Loucy (cell line): ENCODE measurements at regions not wholly inside any gene's neighbourhood (a gene's known extent, or its start where the extent isn't known, plus 50 kb on each side); places are given as distances from the start of the nearest gene placed in this dataset.
A peak's percentile ranks its signal among the peaks of the same experiment; 100 is the strongest.

Experiments used
- H2AFZ ChIP-seq: fragments of 200-600 bp; sonication (generic); 2 replicates; pipeline ENCODE4 v1.6.0; 2016; ENCODE audit warnings: antibody characterized with exemption, mild to moderate bottlenecking, low read length, moderate library complexity
- H3F3A ChIP-seq: fragments of 200-600 bp; 2 replicates; pipeline ENCODE4 v1.6.0; 2016; ENCODE audit warnings: antibody characterized with exemption, low read depth, mild to moderate bottlenecking
- H3K27me3 ChIP-seq: fragments of 200-600 bp; sonication (generic); 2 replicates; pipeline ENCODE4 v1.6.1; 2014; ENCODE audit warnings: low read length, mild to moderate bottlenecking; ENCODE audit not compliant: insufficient read depth, poor library complexity, severe bottlenecking
- H3K36me3 ChIP-seq: fragments of 200-600 bp; sonication (generic); 2 replicates; pipeline ENCODE4 v1.6.1; 2016; ENCODE audit warnings: low read length; ENCODE audit not compliant: insufficient read depth
- H3K4me1 ChIP-seq: fragments of 200-600 bp; sonication (generic); 2 replicates; pipeline ENCODE4 v1.5.1; 2014; ENCODE audit warnings: low read length, mild to moderate bottlenecking; ENCODE audit not compliant: insufficient read depth, poor library complexity, severe bottlenecking
- H3K4me2 ChIP-seq: fragments of 200-600 bp; sonication (generic); 2 replicates; pipeline ENCODE4 v1.6.0; 2014; ENCODE audit warnings: antibody characterized with exemption, low read length, low read depth, mild to moderate bottlenecking; ENCODE audit not compliant: poor library complexity, severe bottlenecking
- H3K4me3 ChIP-seq: fragments of 200-600 bp; sonication (generic); 2 replicates; pipeline ENCODE4 v1.5.1; 2014; ENCODE audit warnings: low read length, mild to moderate bottlenecking, mixed read lengths; ENCODE audit not compliant: poor library complexity, severe bottlenecking
- H3K79me2 ChIP-seq: fragments of 200-600 bp; sonication (generic); 2 replicates; pipeline ENCODE4 v1.6.1; 2014; ENCODE audit warnings: low read length; ENCODE audit not compliant: insufficient read depth
- H3K9ac ChIP-seq: fragments of 200-600 bp; sonication (generic); 2 replicates; pipeline ENCODE4 v1.6.0; 2014; ENCODE audit warnings: mild to moderate bottlenecking, low read depth, low read length, moderate library complexity; ENCODE audit not compliant: poor library complexity, severe bottlenecking
- H3K9me2 ChIP-seq: fragments of 200-600 bp; sonication (generic); replicated peaks from 2 replicates; pipeline ENCODE4 v1.6.1; 2016; ENCODE audit warnings: low read depth, low read length, mixed read lengths
- H3K9me3 ChIP-seq: fragments of 200-600 bp; sonication (generic); 2 replicates; pipeline ENCODE4 v1.6.1; 2014; ENCODE audit warnings: mild to moderate bottlenecking, antibody characterized with exemption, low read length, low read depth; ENCODE audit not compliant: insufficient read depth
- H4K20me1 ChIP-seq: fragments of 200-600 bp; sonication (generic); 2 replicates; pipeline ENCODE4 v1.6.0; 2014; ENCODE audit warnings: antibody characterized with exemption, low read length, mild to moderate bottlenecking; ENCODE audit not compliant: insufficient read depth, poor library complexity, severe bottlenecking
- EZH2phosphoT487 ChIP-seq: fragments of 200-600 bp; IDR thresholded peaks from 2 replicates; pipeline ENCODE4 v1.6.1; 2018; ENCODE audit warnings: antibody characterized with exemption, mild to moderate bottlenecking, moderate library complexity, borderline replicate concordance
- TF ChIP-seq, protein P1 (sequence below): fragments of 200-600 bp; sonication (generic); conservative IDR thresholded peaks from 2 replicates; pipeline ENCODE4 v1.5.1; 2014; ENCODE audit warnings: mild to moderate bottlenecking, antibody characterized with exemption, low read length

DNA sequence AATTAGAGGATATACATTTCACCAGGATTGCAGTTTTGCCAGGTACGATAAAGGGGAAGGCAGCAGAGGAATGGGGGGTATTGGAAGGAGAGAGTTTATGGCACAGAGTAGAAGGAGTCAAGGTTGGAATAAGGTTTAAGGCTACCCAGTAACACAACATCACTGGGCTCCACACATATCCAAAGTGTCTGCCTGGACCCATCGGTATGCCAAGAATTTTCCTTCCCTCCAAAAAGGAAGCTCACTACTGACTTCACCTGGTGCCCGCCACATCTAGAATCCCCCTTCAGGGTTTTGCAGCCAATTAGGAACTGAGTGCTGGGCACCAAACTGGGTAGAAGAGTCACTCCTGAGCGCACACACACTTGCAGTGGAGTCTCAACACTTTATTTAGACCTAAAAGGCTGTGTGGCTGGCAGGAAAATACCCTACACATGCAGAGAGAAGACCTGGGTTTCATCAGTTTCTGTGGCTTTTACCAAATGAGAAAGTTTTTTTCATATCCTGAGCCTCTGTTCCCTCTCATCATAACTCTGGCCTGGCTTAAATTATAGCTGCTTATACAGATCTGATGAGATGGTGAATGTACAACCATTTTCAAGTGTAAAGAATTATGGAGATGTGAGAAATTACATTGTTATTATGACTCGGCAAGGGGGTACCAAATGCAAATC is 190.8 kb upstream of the LPP start:
- no peak for TF ChIP-seq EZH2phosphoT487
- TF ChIP-seq, protein P1, sequence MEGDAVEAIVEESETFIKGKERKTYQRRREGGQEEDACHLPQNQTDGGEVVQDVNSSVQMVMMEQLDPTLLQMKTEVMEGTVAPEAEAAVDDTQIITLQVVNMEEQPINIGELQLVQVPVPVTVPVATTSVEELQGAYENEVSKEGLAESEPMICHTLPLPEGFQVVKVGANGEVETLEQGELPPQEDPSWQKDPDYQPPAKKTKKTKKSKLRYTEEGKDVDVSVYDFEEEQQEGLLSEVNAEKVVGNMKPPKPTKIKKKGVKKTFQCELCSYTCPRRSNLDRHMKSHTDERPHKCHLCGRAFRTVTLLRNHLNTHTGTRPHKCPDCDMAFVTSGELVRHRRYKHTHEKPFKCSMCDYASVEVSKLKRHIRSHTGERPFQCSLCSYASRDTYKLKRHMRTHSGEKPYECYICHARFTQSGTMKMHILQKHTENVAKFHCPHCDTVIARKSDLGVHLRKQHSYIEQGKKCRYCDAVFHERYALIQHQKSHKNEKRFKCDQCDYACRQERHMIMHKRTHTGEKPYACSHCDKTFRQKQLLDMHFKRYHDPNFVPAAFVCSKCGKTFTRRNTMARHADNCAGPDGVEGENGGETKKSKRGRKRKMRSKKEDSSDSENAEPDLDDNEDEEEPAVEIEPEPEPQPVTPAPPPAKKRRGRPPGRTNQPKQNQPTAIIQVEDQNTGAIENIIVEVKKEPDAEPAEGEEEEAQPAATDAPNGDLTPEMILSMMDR: no peak
- Histone ChIP-seq H3K9ac (peak overlapping the region; percentile 51), H3K9me2 (no peaks in the 10 kb centered on the region), H3K9me3 (no peaks in the 10 kb centered on the region), H2AFZ (peak overlapping the region; percentile 8; the same call in 1 of the 2 replicates), H3K79me2 (no peaks in the 10 kb centered on the region), H3K4me2 (peak overlapping the region; percentile 28), H3F3A (peaks cover 14% of the 10 kb centered on the region), H3K4me3 (peak overlapping the region; percentile 2), H4K20me1 (no peaks in the 10 kb centered on the region), H3K4me1 (peaks cover 73% of the 10 kb centered on the region), H3K27me3 (no peaks in the 10 kb centered on the region), H3K36me3 (no peaks in the 10 kb centered on the region)

DNA sequence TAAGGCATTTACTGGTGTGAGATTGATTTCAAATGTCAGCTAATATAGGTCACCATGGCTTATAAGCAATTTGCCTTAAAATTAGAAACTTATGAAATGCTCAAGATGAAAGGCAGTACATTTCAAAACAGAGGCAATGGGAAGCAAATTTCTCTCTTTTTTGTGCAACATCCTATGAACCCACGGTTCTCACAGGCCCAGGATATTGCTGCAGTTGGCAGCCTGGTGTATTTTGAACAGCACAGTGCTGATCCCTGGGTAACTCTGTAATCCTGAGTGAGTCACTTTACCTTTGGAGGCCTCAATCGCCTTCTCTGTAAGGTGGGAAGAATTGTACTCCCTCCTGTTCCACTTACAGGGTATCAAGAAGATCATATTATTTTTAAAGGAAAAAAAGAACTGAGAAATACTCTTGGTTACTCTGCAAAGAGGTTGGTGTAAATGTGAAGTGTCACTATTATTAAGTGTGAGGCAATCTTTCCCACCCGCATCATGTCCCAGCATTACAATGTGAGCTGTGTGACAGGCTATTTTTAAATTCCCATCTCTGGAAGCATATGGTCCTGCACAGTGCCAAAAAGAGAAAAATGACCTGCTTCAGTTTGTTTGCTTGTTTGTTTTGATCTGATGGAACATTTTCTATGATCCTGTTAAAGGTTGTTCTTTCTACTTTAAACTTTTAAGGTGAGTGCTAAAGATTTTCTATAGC is 190.1 kb upstream of the LPP start:
- H3K4me1 ChIP-seq: peaks cover 71% of the 10 kb centered on the region
- H3F3A ChIP-seq: peaks cover 9% of the 10 kb centered on the region; the same call in 1 of the 2 replicates
- no peaks in the 10 kb centered on the region for H3K9me2 ChIP-seq
- H4K20me1 ChIP-seq: no peaks in the 10 kb centered on the region
- peak overlapping the region; percentile 51 for H3K9ac ChIP-seq
- H3K36me3 ChIP-seq: no peaks in the 10 kb centered on the region
- H3K4me2 ChIP-seq: peak overlapping the region; percentile 28
- peak overlapping the region; percentile 8; the same call in 1 of the 2 replicates for H2AFZ ChIP-seq
- no peak overlapping the region for H3K4me3 ChIP-seq
- TF ChIP-seq EZH2phosphoT487: no peak
- TF ChIP-seq, protein P1: no peak
- H3K9me3 ChIP-seq: no peaks in the 10 kb centered on the region
- H3K27me3 ChIP-seq: no peaks in the 10 kb centered on the region
- H3K79me2 ChIP-seq: no peaks in the 10 kb centered on the region

DNA sequence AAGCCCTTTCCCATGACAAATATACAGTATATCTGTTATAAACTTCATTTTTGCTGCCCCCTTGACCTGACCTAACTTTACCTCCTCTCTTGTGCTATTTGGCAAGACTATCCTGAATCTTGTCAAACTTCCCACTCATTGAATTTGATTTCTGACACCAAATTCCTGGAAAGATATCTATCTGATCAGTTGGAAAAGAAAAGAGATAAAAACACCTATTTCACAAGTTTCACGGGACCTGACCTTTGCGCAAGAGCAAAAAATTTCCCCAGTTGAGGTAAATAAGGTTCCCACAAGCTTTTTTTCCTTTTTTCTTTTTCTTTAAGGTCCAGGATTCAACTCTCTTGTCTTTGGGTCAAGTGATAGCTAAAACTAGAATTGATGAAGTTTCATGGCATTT is 189.2 kb upstream of the LPP start:
- TF ChIP-seq EZH2phosphoT487: no peak
- TF ChIP-seq, protein P1: no peak
- no peak overlapping the region for H3K9ac ChIP-seq
- no peak overlapping the region for H3K4me3 ChIP-seq
- H3K9me2 ChIP-seq: no peaks in the 10 kb centered on the region
- peaks cover 6% of the 10 kb centered on the region; the same call in 1 of the 2 replicates for H3F3A ChIP-seq
- no peaks in the 10 kb centered on the region for H3K36me3 ChIP-seq
- H3K27me3 ChIP-seq: no peaks in the 10 kb centered on the region
- peaks cover 69% of the 10 kb centered on the region for H3K4me1 ChIP-seq
- no peaks in the 10 kb centered on the region for H4K20me1 ChIP-seq
- no peak overlapping the region for H2AFZ ChIP-seq
- no peaks in the 10 kb centered on the region for H3K9me3 ChIP-seq
- no peak overlapping the region for H3K4me2 ChIP-seq
- no peaks in the 10 kb centered on the region for H3K79me2 ChIP-seq
